K562 (cell line): ENCODE measurements at regions not wholly inside any gene's neighbourhood (a gene's known extent, or its start where the extent isn't known, plus 50 kb on each side); places are given as distances from the start of the nearest gene placed in this dataset.

ENCODE experiments used
- ATAC-seq: fragments of 200-7000 bp; cut with Tn5 transposase; 3 replicates; pipeline ENCODE4 v1.9.1; 2020; ENCODE audit warnings: moderate library complexity
- BruUV-seq: library from RNA; stranded (reverse); fragments of 400-500 nt; replicated peaks from 2 replicates; lab custom pipeline; 2021; lab: Mats Ljungman, UMichigan
- CTCF ChIA-PET: fragments of 300-600 bp; formaldehyde crosslinking; extraction: SDS; loops from one replicate; lab custom pipeline; 2021; ENCODE audit warnings: low intra/inter-chr PET ratio; lab: Yijun Ruan, JAX
- POLR2A ChIA-PET: fragments of 300-600, 350-650 bp; sonication (Branson Sonifier 250); formaldehyde crosslinking; extraction: SDS; loops from one replicate; lab custom pipeline; 2021; ENCODE audit warnings: antibody characterized with exemption, inconsistent platforms; lab: Yijun Ruan, JAX
- DNase-seq, 4 experiments: peaks; one replicate each; pipeline versions ENCODE4 v3.0.0 to v3.0.0-alpha.2; 2011 to 2018; ENCODE audit warnings: low spot score in 3 of 4, mixed read lengths in 3 of 4; ENCODE audit errors: extremely low read depth in 1 of 4
- FAIRE-seq: peaks from 2 replicates; lab custom pipeline; 2011; peaks lifted over from hg19 to GRCh38; lab: Jason Lieb, UNC
- H2AFZ ChIP-seq: 2 replicates; pipeline ENCODE4 v1.6.0; 2011; ENCODE audit warnings: low read depth, low read length, control low read depth, inconsistent platforms
- H3K27ac ChIP-seq: fragments of 200-600 bp; 3 replicates; pipeline ENCODE4 v1.8.0; 2011; ENCODE audit warnings: low read depth, mild to moderate bottlenecking, control low read depth, inconsistent platforms, low read length, moderate library complexity, mixed read lengths; ENCODE audit errors: extremely low read depth
- H3K27me3 ChIP-seq, 2 experiments: fragments of 300-600 bp in 1 of 2; 2 replicates in 1 of 2; 3 replicates in 1 of 2; pipeline versions ENCODE4 v1.6.0 to v1.8.0; 2011; ENCODE audit warnings: inconsistent platforms in 2 of 2, low read length in 2 of 2, mild to moderate bottlenecking in 1 of 2, mixed read lengths in 1 of 2, moderate library complexity in 1 of 2; ENCODE audit not compliant: control insufficient read depth in 2 of 2, insufficient read depth in 2 of 2
- H3K36me3 ChIP-seq: fragments of 300-600 bp; 3 replicates; pipeline ENCODE4 v1.8.0; 2011; ENCODE audit warnings: mild to moderate bottlenecking, low read length, inconsistent platforms; ENCODE audit not compliant: control insufficient read depth, insufficient read depth
- H3K4me1 ChIP-seq, 2 experiments: fragments of 200-600 bp in 1 of 2; replicated peaks in 1 of 2; 2 replicates in 1 of 2; 3 replicates in 1 of 2; pipeline versions ENCODE4 v1.5.1 to v1.8.0; 2011; ENCODE audit warnings: inconsistent platforms in 2 of 2, low read length in 2 of 2, mild to moderate bottlenecking in 1 of 2, mixed read lengths in 1 of 2, moderate library complexity in 1 of 2; ENCODE audit not compliant: control insufficient read depth in 2 of 2, insufficient read depth in 2 of 2
- H3K4me2 ChIP-seq: 2 replicates; pipeline ENCODE4 v1.6.1; 2011; ENCODE audit warnings: low read length, control low read depth, inconsistent platforms, mixed read lengths; ENCODE audit not compliant: insufficient read depth
- H3K4me3 ChIP-seq: fragments of 200-600 bp; sonication (generic), shearing (Covaris generic); 2 replicates; pipeline ENCODE4 v1.5.1; 2016; ENCODE audit warnings: control low read depth, inconsistent platforms
- H3K79me2 ChIP-seq: fragments of 200-600 bp; 3 replicates; pipeline ENCODE4 v1.8.0; 2011; ENCODE audit warnings: low read length, inconsistent platforms; ENCODE audit not compliant: control insufficient read depth, insufficient read depth
- H3K9ac ChIP-seq, 2 experiments: 2 replicates each; pipeline versions ENCODE4 v1.6.0 to v1.6.1; 2011; ENCODE audit warnings: low read depth in 2 of 2, low read length in 2 of 2, control low read depth in 1 of 2, inconsistent platforms in 1 of 2, mild to moderate bottlenecking in 1 of 2, mixed read lengths in 1 of 2; ENCODE audit not compliant: insufficient read depth in 1 of 2
- H3K9me1 ChIP-seq: one replicate; pipeline ENCODE4 v1.6.0; 2011; ENCODE audit warnings: inconsistent platforms, mild to moderate bottlenecking, low read length, moderate library complexity; ENCODE audit not compliant: control insufficient read depth, insufficient read depth
- H3K9me3 ChIP-seq: replicated peaks from 2 replicates; pipeline ENCODE4 v1.5.1; 2011; ENCODE audit warnings: low read depth, low read length, inconsistent platforms; ENCODE audit not compliant: control insufficient read depth, insufficient read depth
- H4K20me1 ChIP-seq: replicated peaks from 2 replicates; pipeline ENCODE4 v1.6.1; 2011; ENCODE audit warnings: low read length, inconsistent platforms, mixed read lengths; ENCODE audit not compliant: control insufficient read depth, insufficient read depth
- ATF6 ChIP-seq: sonication (generic); formaldehyde crosslinking; IDR thresholded peaks from 2 replicates; pipeline ENCODE4 v1.4.0; 2020; ENCODE audit warnings: mild to moderate bottlenecking, missing genetic modification reagents
- CEBPB ChIP-seq: fragments of 450-650 bp; IDR thresholded peaks from 2 replicates; pipeline ENCODE4 v1.6.1; 2016; ENCODE audit warnings: missing genetic modification characterization, missing compliant biosample characterization
- DDX20 ChIP-seq: fragments of 450-650 bp; IDR thresholded peaks from 2 replicates; pipeline ENCODE4 v1.6.1; 2016; ENCODE audit warnings: missing genetic modification characterization, low read depth, mild to moderate bottlenecking, missing compliant biosample characterization, moderate library complexity
- E2F5 ChIP-seq: sonication (generic); formaldehyde crosslinking; IDR thresholded peaks from 2 replicates; pipeline ENCODE4 v1.8.0; 2022; ENCODE audit warnings: mild to moderate bottlenecking, missing genetic modification reagents
- KLF16 ChIP-seq: IDR thresholded peaks from 2 replicates; pipeline ENCODE4 v1.6.1; 2016; ENCODE audit warnings: antibody characterized with exemption
- MBD1 ChIP-seq: fragments of 250-450 bp; sonication (Bioruptor Pico); IDR thresholded peaks from 2 replicates; pipeline ENCODE4 v1.8.0; 2022; ENCODE audit warnings: inconsistent platforms
- NEUROD1 ChIP-seq: fragments of 150-350 bp; IDR thresholded peaks from 2 replicates; pipeline ENCODE4 v1.6.1; 2014; ENCODE audit warnings: borderline replicate concordance, low read length, low read depth; ENCODE audit not compliant: partially characterized antibody
- NFATC3 ChIP-seq: fragments of 450-650 bp; IDR thresholded peaks from 2 replicates; pipeline ENCODE4 v1.6.1; 2017; ENCODE audit warnings: mild to moderate bottlenecking
- SIX5 ChIP-seq, 2 experiments: IDR thresholded peaks; 2 replicates each; pipeline ENCODE4 v1.6.1; 2011; ENCODE audit warnings: low read length in 2 of 2, borderline replicate concordance in 1 of 2, low read depth in 1 of 2, mild to moderate bottlenecking in 1 of 2, moderate library complexity in 1 of 2; ENCODE audit not compliant: insufficient read depth in 1 of 2
- SMARCC2 ChIP-seq: fragments of 450-650 bp; IDR thresholded peaks from 2 replicates; pipeline ENCODE4 v1.6.1; 2017; ENCODE audit warnings: antibody characterized with exemption, moderate library complexity, mild to moderate bottlenecking, low read depth
- STAT5B ChIP-seq: fragments of 250-450 bp; sonication (Bioruptor Pico); IDR thresholded peaks from 2 replicates; pipeline ENCODE4 v1.8.0; 2021; ENCODE audit warnings: mild to moderate bottlenecking, inconsistent platforms
- ZNF212 ChIP-seq: fragments of 450-650 bp; formaldehyde crosslinking; IDR thresholded peaks from 2 replicates; pipeline ENCODE4 v1.4.0; 2020; ENCODE audit warnings: mild to moderate bottlenecking
- WGBS: fragments of 100-300 bp; shearing (Covaris generic); methylation state at CpG from one replicate; pipeline ENCODE4 v1.1.6; 2016; ENCODE audit warnings: low coverage, mixed read lengths; ENCODE audit not compliant: insufficient coverage; ENCODE audit errors: missing lambda C conversion rate; 5-methylcytosine and 5-hydroxymethylcytosine counted together
- in situ Hi-C: fragments of 300-500 bp; cut with MboI; formaldehyde crosslinking; loops from 4 replicates; pipeline ENCODE4 v1.15.0; 2018; ENCODE audit warnings: inconsistent platforms, mixed read lengths
- intact Hi-C: fragments of 100-400 bp; cut with micrococcal nuclease; formaldehyde crosslinking; loops from 2 replicates; pipeline ENCODE4 v1.14.2; 2022

- ChIA-PET CTCF (no interaction called here), POLR2A (no interaction called here)
- Histone ChIP-seq H3K9me1 (no peaks in the 10 kb centered on the region), H3K4me3 (no peak overlapping the region), H3K4me1 (no peaks in the 10 kb centered on the region), H3K36me3 (no peaks in the 10 kb centered on the region), H3K9me3 (no peaks in the 10 kb centered on the region), H4K20me1 (no peaks in the 10 kb centered on the region), H2AFZ (no peak overlapping the region), H3K27me3 (no peaks in the 10 kb centered on the region), H3K79me2 (no peaks in the 10 kb centered on the region), H3K4me2 (no peak overlapping the region), H3K27ac (no peak overlapping the region), H3K9ac (no peak overlapping the region)
- WGBS, result 1% methylated on average over 7 of the region's 8 CpGs
- DNase-seq, result no peak
- TF ChIP-seq KLF16, result no peak
- no peak for TF ChIP-seq NFATC3
- TF ChIP-seq DDX20 (tag), result no peak
- TF ChIP-seq SMARCC2, result no peak
- FAIRE-seq, result no peak
- BruUV-seq, result no TSS peak
- in situ Hi-C loops (no loop called here), intact Hi-C loops (no loop called here)
- ATAC-seq, result no peak
Measured at GRCh38 chr13:106063591-106064313, 471.7 kb downstream of the EFNB2 start.

- no peaks in the 10 kb centered on the region for H3K36me3 ChIP-seq
- H3K4me3 ChIP-seq, result no peak overlapping the region
- 0% methylated on average over 4 of the region's 11 CpGs for WGBS
- H3K79me2 ChIP-seq, result no peaks in the 10 kb centered on the region
- no peaks in the 10 kb centered on the region for H3K27me3 ChIP-seq
- CTCF ChIA-PET, result no interaction called here
- H3K9me3 ChIP-seq, result no peaks in the 10 kb centered on the region
- POLR2A ChIA-PET, result no interaction called here
- no peak overlapping the region for H3K4me2 ChIP-seq
- no peak overlapping the region for H3K9ac ChIP-seq
- intact Hi-C loops (no loop called here), in situ Hi-C loops (no loop called here)
- H3K27ac ChIP-seq, result no peak overlapping the region
- H3K9me1 ChIP-seq, result no peaks in the 10 kb centered on the region
- FAIRE-seq (no peak), ATAC-seq (no peak), DNase-seq (no peak)
- H4K20me1 ChIP-seq, result no peaks in the 10 kb centered on the region
- H2AFZ ChIP-seq, result no peak overlapping the region
- no TSS peak for BruUV-seq
- H3K4me1 ChIP-seq, result no peaks in the 10 kb centered on the region
- TF ChIP-seq NEUROD1 (no peak), STAT5B (CRISPR knock-in tag) (no peak), ZNF212 (CRISPR knock-in tag) (no peak), MBD1 (CRISPR knock-in tag) (no peak), CEBPB (tag) (no peak), SIX5 (IDR thresholded peaks at IDR 0.05; ENCODE audit: borderline replicate concordance in 1 of 2, insufficient read depth in 1 of 2, low read depth in 1 of 2, low read length in 2 of 2) (no peak), E2F5 (CRISPR knock-in tag) (no peak), ATF6 (CRISPR knock-in tag) (no peak)
Measured at GRCh38 chr13:106061781-106062180, 473.7 kb downstream of the EFNB2 start.
